Ishikawa (cell line): ENCODE measurements at regions not wholly inside any gene's neighbourhood (a gene's known extent, or its start where the extent isn't known, plus 50 kb on each side); places are given as distances from the start of the nearest gene placed in this dataset.

Experiments
- CEBPB ChIP-seq: IDR thresholded peaks from 2 replicates; pipeline ENCODE4 v1.6.1; 2012
- CREB1 ChIP-seq: IDR thresholded peaks from 2 replicates; pipeline ENCODE4 v1.6.1; 2012; ENCODE audit warnings: low read depth
- EGR1 ChIP-seq: IDR thresholded peaks from 2 replicates; pipeline ENCODE4 v1.6.1; 2012
- EP300 ChIP-seq: IDR thresholded peaks from 2 replicates; pipeline ENCODE4 v1.6.1; 2012; ENCODE audit warnings: borderline replicate concordance
- FOXM1 ChIP-seq: IDR thresholded peaks from 2 replicates; pipeline ENCODE4 v1.6.1; 2012; ENCODE audit warnings: low read depth, borderline replicate concordance
- NFIC ChIP-seq: IDR thresholded peaks from 2 replicates; pipeline ENCODE4 v1.6.1; 2012
- RAD21 ChIP-seq: IDR thresholded peaks from 2 replicates; pipeline ENCODE4 v1.6.1; 2012; ENCODE audit warnings: low read depth
- TAF1 ChIP-seq: IDR thresholded peaks from 2 replicates; pipeline ENCODE4 v1.6.1; 2012; ENCODE audit warnings: low read depth, mild to moderate bottlenecking
- TCF12 ChIP-seq: IDR thresholded peaks from 2 replicates; pipeline ENCODE4 v1.6.1; 2012; ENCODE audit warnings: low read depth
- TEAD4 ChIP-seq: IDR thresholded peaks from 2 replicates; pipeline ENCODE4 v1.6.1; 2012
- YY1 ChIP-seq: IDR thresholded peaks from 2 replicates; pipeline ENCODE4 v1.6.1; 2012; ENCODE audit warnings: low read depth
- ZBTB7A ChIP-seq: IDR thresholded peaks from 2 replicates; pipeline ENCODE4 v1.6.1; 2012; ENCODE audit warnings: low read depth
- TF ChIP-seq, protein P1 (sequence below): IDR thresholded peaks from 2 replicates; pipeline ENCODE4 v1.6.1; 2012
- TF ChIP-seq, protein P2 (sequence below): IDR thresholded peaks from 2 replicates; pipeline ENCODE4 v1.6.1; 2012; ENCODE audit warnings: low read depth, mild to moderate bottlenecking
- TF ChIP-seq, protein P3 (sequence below): IDR thresholded peaks from 2 replicates; pipeline ENCODE4 v1.6.1; 2012

DNA sequence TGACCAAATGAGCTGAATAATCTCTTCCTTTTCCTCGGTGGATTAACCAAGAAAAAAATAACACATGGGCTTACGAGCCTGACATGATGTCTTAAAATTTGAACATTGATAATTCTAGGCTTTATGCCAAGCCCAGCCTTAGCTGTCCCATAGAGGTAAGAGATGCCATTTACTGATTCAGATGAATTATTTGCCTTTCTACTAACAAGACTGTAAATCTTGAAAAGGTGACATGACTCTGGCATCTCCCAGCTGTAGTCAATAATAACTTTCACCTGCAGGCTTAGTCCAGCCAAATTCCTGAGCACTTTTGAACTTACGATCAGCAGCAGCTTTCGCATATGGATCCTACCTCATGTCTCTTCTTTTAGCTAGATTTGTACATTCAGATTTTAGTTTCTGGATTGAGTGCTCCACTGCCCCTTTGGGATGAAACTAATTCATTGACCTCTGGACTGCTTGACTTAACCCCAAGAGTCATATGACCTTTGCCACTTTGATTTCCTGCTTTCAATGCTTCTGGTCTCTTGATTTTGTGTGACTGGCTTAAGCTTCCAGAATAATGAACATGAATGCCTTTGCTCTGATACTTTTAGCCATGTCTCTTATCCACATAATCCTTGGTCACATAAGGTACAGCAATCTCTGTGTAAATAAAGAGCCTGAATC is 876.4 kb upstream of the SLIT2 start:
- TF ChIP-seq YY1 (no peak), TCF12 (no peak), RAD21 (no peak), EP300 (no peak), EGR1 (no peak), TEAD4 (no peak), CEBPB (no peak), FOXM1 (no peak), ZBTB7A (no peak), NFIC (no peak), TAF1 (no peak), CREB1 (no peak)
- TF ChIP-seq, protein P1, sequence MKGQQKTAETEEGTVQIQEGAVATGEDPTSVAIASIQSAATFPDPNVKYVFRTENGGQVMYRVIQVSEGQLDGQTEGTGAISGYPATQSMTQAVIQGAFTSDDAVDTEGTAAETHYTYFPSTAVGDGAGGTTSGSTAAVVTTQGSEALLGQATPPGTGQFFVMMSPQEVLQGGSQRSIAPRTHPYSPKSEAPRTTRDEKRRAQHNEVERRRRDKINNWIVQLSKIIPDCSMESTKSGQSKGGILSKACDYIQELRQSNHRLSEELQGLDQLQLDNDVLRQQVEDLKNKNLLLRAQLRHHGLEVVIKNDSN = no peak
- TF ChIP-seq, protein P2, sequence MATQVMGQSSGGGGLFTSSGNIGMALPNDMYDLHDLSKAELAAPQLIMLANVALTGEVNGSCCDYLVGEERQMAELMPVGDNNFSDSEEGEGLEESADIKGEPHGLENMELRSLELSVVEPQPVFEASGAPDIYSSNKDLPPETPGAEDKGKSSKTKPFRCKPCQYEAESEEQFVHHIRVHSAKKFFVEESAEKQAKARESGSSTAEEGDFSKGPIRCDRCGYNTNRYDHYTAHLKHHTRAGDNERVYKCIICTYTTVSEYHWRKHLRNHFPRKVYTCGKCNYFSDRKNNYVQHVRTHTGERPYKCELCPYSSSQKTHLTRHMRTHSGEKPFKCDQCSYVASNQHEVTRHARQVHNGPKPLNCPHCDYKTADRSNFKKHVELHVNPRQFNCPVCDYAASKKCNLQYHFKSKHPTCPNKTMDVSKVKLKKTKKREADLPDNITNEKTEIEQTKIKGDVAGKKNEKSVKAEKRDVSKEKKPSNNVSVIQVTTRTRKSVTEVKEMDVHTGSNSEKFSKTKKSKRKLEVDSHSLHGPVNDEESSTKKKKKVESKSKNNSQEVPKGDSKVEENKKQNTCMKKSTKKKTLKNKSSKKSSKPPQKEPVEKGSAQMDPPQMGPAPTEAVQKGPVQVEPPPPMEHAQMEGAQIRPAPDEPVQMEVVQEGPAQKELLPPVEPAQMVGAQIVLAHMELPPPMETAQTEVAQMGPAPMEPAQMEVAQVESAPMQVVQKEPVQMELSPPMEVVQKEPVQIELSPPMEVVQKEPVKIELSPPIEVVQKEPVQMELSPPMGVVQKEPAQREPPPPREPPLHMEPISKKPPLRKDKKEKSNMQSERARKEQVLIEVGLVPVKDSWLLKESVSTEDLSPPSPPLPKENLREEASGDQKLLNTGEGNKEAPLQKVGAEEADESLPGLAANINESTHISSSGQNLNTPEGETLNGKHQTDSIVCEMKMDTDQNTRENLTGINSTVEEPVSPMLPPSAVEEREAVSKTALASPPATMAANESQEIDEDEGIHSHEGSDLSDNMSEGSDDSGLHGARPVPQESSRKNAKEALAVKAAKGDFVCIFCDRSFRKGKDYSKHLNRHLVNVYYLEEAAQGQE = no peak
- TF ChIP-seq, protein P3, sequence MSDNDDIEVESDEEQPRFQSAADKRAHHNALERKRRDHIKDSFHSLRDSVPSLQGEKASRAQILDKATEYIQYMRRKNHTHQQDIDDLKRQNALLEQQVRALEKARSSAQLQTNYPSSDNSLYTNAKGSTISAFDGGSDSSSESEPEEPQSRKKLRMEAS = no peak

DNA sequence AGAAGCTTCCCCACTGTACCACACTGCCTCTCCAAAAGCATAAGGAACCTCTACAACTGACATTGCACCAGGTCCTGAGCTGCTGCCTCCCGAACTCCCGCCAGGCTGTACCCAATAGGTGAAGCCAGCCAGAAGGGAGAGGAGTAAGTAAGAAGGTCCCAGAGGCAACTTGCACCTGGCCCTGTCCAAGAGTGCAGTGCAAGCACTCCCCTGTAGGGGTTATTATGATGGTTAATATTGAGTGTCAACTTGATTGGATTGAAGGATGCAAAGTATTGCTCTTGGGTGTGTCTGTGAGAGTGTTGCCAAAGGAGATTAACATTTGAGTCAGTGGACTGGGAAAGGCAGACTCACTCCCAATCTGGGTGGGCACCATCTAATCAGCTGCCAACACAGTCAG is 879.3 kb upstream of the SLIT2 start:
- TF ChIP-seq EGR1 (no peak), CEBPB (no peak), TCF12 (no peak), FOXM1 (no peak), NFIC (no peak), YY1 (no peak), TAF1 (no peak), ZBTB7A (no peak), TEAD4 (no peak), EP300 (no peak), CREB1 (no peak)
- TF ChIP-seq, protein P2 = no peak
- TF ChIP-seq, protein P1 = no peak

DNA sequence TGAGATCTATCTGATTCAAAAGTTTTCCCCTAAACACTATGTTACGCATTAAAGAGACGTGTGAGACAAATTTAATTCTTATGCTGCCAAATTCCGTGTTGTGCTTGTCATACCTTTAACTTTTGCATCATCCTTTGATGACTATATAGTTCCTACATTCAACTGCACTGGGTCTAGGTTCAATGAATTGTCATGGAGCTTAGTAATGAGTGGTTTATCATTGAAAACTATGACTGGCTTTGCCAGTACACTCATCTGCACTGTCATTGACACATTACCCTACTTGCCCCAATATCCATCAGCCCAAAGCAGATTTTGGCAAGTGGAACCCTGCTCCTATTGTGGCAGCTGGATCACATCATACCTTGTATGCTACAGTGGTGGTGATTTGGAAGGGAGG is 882.9 kb upstream of the SLIT2 start:
- TF ChIP-seq NFIC (no peak), TAF1 (no peak), RAD21 (no peak), CEBPB (no peak), ZBTB7A (no peak), YY1 (no peak), FOXM1 (no peak), TCF12 (no peak)
- TF ChIP-seq, protein P3 = no peak
- TF ChIP-seq, protein P1 = no peak

DNA sequence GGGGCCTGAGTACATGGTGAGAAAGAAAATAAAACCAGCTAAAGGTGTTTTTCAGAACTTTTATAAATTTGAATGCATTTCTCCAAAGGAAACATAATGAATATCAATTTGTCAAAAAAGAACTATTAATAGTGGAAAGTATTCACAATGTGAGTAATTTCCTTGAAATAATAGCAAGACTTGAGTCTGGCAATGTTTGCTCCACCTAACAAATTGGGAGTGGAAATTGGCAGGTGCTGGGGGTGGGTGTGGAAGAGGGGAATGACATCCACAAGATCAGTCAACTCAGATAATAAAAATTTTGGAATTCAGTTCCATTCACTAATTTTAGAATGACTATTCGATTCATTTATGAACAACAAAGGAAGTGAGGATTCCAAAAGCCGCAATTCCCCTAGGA is 884.8 kb upstream of the SLIT2 start:
- TF ChIP-seq RAD21 (no peak), TAF1 (no peak), CEBPB (no peak), TCF12 (no peak), YY1 (no peak), CREB1 (no peak), EP300 (no peak), NFIC (no peak), EGR1 (no peak), FOXM1 (no peak), ZBTB7A (no peak), TEAD4 (no peak)
- TF ChIP-seq, protein P1 = no peak
- TF ChIP-seq, protein P2 = no peak
- TF ChIP-seq, protein P3 = no peak
